ENCODE measurements at regions not wholly inside any gene's neighbourhood (a gene's known extent, or its start where the extent isn't known, plus 50 kb on each side); places are given as distances from the start of the nearest gene placed in this dataset.

GRCh38 chr15:60118146-60118545 lies 114.0 kb downstream of the FOXB1 start:
- Histone ChIP-seq H3K36me3 (ENCODE audit: control insufficient read depth in 1 of 2, insufficient read depth in 2 of 2, low read length in 2 of 2) (no peaks in the 10 kb centered on the region), H3K79me2 (ENCODE audit: control insufficient read depth, insufficient read depth, low read length, poor library complexity) (no peaks in the 10 kb centered on the region), H2BK5ac (ENCODE audit: low read depth, low read length, poor library complexity) (no peak overlapping the region), H3K23ac (ENCODE audit: low read length) (no peak overlapping the region), H3K4me2 (ENCODE audit: low read length) (no peak overlapping the region), H3K27me3 (ENCODE audit: insufficient read depth, low read length) (peaks cover 7% of the 10 kb centered on the region), H3K18ac (ENCODE audit: low read length) (no peak overlapping the region), H2BK120ac (ENCODE audit: insufficient read depth, low read length, poor library complexity) (no peak overlapping the region), H3K27ac (ENCODE audit: low read depth, low read length) (no peak overlapping the region), H3K14ac (ENCODE audit: low read length) (no peak overlapping the region), H3K9me3 (ENCODE audit: insufficient read depth, low read depth, low read length) (no peaks in the 10 kb centered on the region), H2BK12ac (ENCODE audit: low read length) (no peak overlapping the region), H3K4ac (ENCODE audit: low read depth, low read length) (no peak overlapping the region), H4K8ac (ENCODE audit: low read depth, low read length) (no peak overlapping the region), H4K12ac (ENCODE audit: low read depth, low read length) (no peak overlapping the region), H3K4me1 (ENCODE audit: control insufficient read depth in 1 of 2, insufficient read depth in 2 of 2, low read length in 2 of 2) (no peaks in the 10 kb centered on the region), H2AFZ (ENCODE audit: insufficient read depth, low read length, poor library complexity) (no peak overlapping the region), H3K79me1 (ENCODE audit: low read length) (no peaks in the 10 kb centered on the region), H3K9ac (ENCODE audit: low read length) (no peak overlapping the region), H2AK5ac (ENCODE audit: low read length) (no peak overlapping the region), H4K91ac (ENCODE audit: low read depth, low read length) (no peak overlapping the region), H3K4me3 (ENCODE audit: low read depth, low read length) (no peak overlapping the region)
- no peak for DNase-seq
- no CpG with 5 or more reads among the region's 8 CpGs for WGBS (ENCODE audit: extremely low coverage, insufficient coverage, insufficient read length)

- Histone ChIP-seq H4K8ac (ENCODE audit: low read depth, low read length) (no peak overlapping the region), H3K79me2 (ENCODE audit: control insufficient read depth, insufficient read depth, low read length, poor library complexity) (no peaks in the 10 kb centered on the region), H3K4me1 (ENCODE audit: control insufficient read depth in 1 of 2, insufficient read depth in 2 of 2, low read length in 2 of 2) (no peaks in the 10 kb centered on the region), H3K9ac (ENCODE audit: low read length) (no peak overlapping the region), H3K36me3 (ENCODE audit: control insufficient read depth in 1 of 2, insufficient read depth in 2 of 2, low read length in 2 of 2) (no peaks in the 10 kb centered on the region), H3K18ac (ENCODE audit: low read length) (no peak overlapping the region), H2BK120ac (ENCODE audit: insufficient read depth, low read length, poor library complexity) (no peak overlapping the region), H2AFZ (ENCODE audit: insufficient read depth, low read length, poor library complexity) (no peak overlapping the region), H3K14ac (ENCODE audit: low read length) (no peak overlapping the region), H3K9me3 (ENCODE audit: insufficient read depth, low read depth, low read length) (no peaks in the 10 kb centered on the region), H2BK12ac (ENCODE audit: low read length) (no peak overlapping the region), H3K27me3 (ENCODE audit: insufficient read depth, low read length) (peaks cover 7% of the 10 kb centered on the region), H3K4me3 (ENCODE audit: low read depth, low read length) (no peak overlapping the region), H4K91ac (ENCODE audit: low read depth, low read length) (no peak overlapping the region), H3K4ac (ENCODE audit: low read depth, low read length) (no peak overlapping the region), H3K79me1 (ENCODE audit: low read length) (no peaks in the 10 kb centered on the region), H2AK5ac (ENCODE audit: low read length) (no peak overlapping the region), H3K4me2 (ENCODE audit: low read length) (no peak overlapping the region), H3K23ac (ENCODE audit: low read length) (no peak overlapping the region), H4K12ac (ENCODE audit: low read depth, low read length) (no peak overlapping the region), H3K27ac (ENCODE audit: low read depth, low read length) (no peak overlapping the region), H2BK5ac (ENCODE audit: low read depth, low read length, poor library complexity) (no peak overlapping the region)
- WGBS (ENCODE audit: extremely low coverage, insufficient coverage, insufficient read length) = no CpG with 5 or more reads among the region's 3 CpGs
- no peak for DNase-seq
Measured at GRCh38 chr15:60118626-60119025, 114.5 kb downstream of the FOXB1 start.

GRCh38 chr15:60119101-60119500 lies 115.0 kb downstream of the FOXB1 start:
- H3K18ac ChIP-seq (ENCODE audit: low read length) = no peak overlapping the region
- no peak overlapping the region for H4K12ac ChIP-seq (ENCODE audit: low read depth, low read length)
- H3K27ac ChIP-seq (ENCODE audit: low read depth, low read length) = no peak overlapping the region
- H3K79me2 ChIP-seq (ENCODE audit: control insufficient read depth, insufficient read depth, low read length, poor library complexity) = no peaks in the 10 kb centered on the region
- no peak overlapping the region for H3K9ac ChIP-seq (ENCODE audit: low read length)
- H3K27me3 ChIP-seq (ENCODE audit: insufficient read depth, low read length) = peaks cover 7% of the 10 kb centered on the region
- H2BK12ac ChIP-seq (ENCODE audit: low read length) = no peak overlapping the region
- no peaks in the 10 kb centered on the region for H3K4me1 ChIP-seq (ENCODE audit: control insufficient read depth in 1 of 2, insufficient read depth in 2 of 2, low read length in 2 of 2)
- no peak overlapping the region for H3K4me3 ChIP-seq (ENCODE audit: low read depth, low read length)
- WGBS (ENCODE audit: extremely low coverage, insufficient coverage, insufficient read length) = no CpG with 5 or more reads among the region's 4 CpGs
- no peak overlapping the region for H3K4me2 ChIP-seq (ENCODE audit: low read length)
- no peak overlapping the region for H4K8ac ChIP-seq (ENCODE audit: low read depth, low read length)
- no peaks in the 10 kb centered on the region for H3K9me3 ChIP-seq (ENCODE audit: insufficient read depth, low read depth, low read length)
- H3K36me3 ChIP-seq (ENCODE audit: control insufficient read depth in 1 of 2, insufficient read depth in 2 of 2, low read length in 2 of 2) = no peaks in the 10 kb centered on the region
- no peak overlapping the region for H4K91ac ChIP-seq (ENCODE audit: low read depth, low read length)
- no peak overlapping the region for H3K4ac ChIP-seq (ENCODE audit: low read depth, low read length)
- H2BK120ac ChIP-seq (ENCODE audit: insufficient read depth, low read length, poor library complexity) = no peak overlapping the region
- H3K14ac ChIP-seq (ENCODE audit: low read length) = no peak overlapping the region
- no peak overlapping the region for H3K23ac ChIP-seq (ENCODE audit: low read length)
- H2AK5ac ChIP-seq (ENCODE audit: low read length) = no peak overlapping the region
- no peak for DNase-seq
- no peaks in the 10 kb centered on the region for H3K79me1 ChIP-seq (ENCODE audit: low read length)
- H2BK5ac ChIP-seq (ENCODE audit: low read depth, low read length, poor library complexity) = no peak overlapping the region
- H2AFZ ChIP-seq (ENCODE audit: insufficient read depth, low read length, poor library complexity) = no peak overlapping the region

GRCh38 chr15:60120100-60120499 lies 116.0 kb downstream of the FOXB1 start:
- H3K9ac ChIP-seq (ENCODE audit: low read length) = no peak overlapping the region
- H4K8ac ChIP-seq (ENCODE audit: low read depth, low read length) = no peak overlapping the region
- H2BK120ac ChIP-seq (ENCODE audit: insufficient read depth, low read length, poor library complexity) = no peak overlapping the region
- H3K14ac ChIP-seq (ENCODE audit: low read length) = no peak overlapping the region
- H3K9me3 ChIP-seq (ENCODE audit: insufficient read depth, low read depth, low read length) = no peaks in the 10 kb centered on the region
- H2AK5ac ChIP-seq (ENCODE audit: low read length) = no peak overlapping the region
- H3K4ac ChIP-seq (ENCODE audit: low read depth, low read length) = no peak overlapping the region
- no peak overlapping the region for H2AFZ ChIP-seq (ENCODE audit: insufficient read depth, low read length, poor library complexity)
- no peaks in the 10 kb centered on the region for H3K79me1 ChIP-seq (ENCODE audit: low read length)
- H2BK12ac ChIP-seq (ENCODE audit: low read length) = no peak overlapping the region
- no peak for DNase-seq
- no peak overlapping the region for H4K12ac ChIP-seq (ENCODE audit: low read depth, low read length)
- H3K4me3 ChIP-seq (ENCODE audit: low read depth, low read length) = no peak overlapping the region
- no peaks in the 10 kb centered on the region for H3K36me3 ChIP-seq (ENCODE audit: control insufficient read depth in 1 of 2, insufficient read depth in 2 of 2, low read length in 2 of 2)
- H4K91ac ChIP-seq (ENCODE audit: low read depth, low read length) = no peak overlapping the region
- no peaks in the 10 kb centered on the region for H3K79me2 ChIP-seq (ENCODE audit: control insufficient read depth, insufficient read depth, low read length, poor library complexity)
- H3K27ac ChIP-seq (ENCODE audit: low read depth, low read length) = no peak overlapping the region
- H2BK5ac ChIP-seq (ENCODE audit: low read depth, low read length, poor library complexity) = no peak overlapping the region
- H3K4me2 ChIP-seq (ENCODE audit: low read length) = no peak overlapping the region
- no peak overlapping the region for H3K18ac ChIP-seq (ENCODE audit: low read length)
- H3K23ac ChIP-seq (ENCODE audit: low read length) = no peak overlapping the region
- H3K4me1 ChIP-seq (ENCODE audit: control insufficient read depth in 1 of 2, insufficient read depth in 2 of 2, low read length in 2 of 2) = no peaks in the 10 kb centered on the region
- H3K27me3 ChIP-seq (ENCODE audit: insufficient read depth, low read length) = peaks cover 7% of the 10 kb centered on the region
- no CpG with 5 or more reads among the region's 2 CpGs for WGBS (ENCODE audit: extremely low coverage, insufficient coverage, insufficient read length)
